ENCODE measurements at regions not wholly inside any gene's neighbourhood (a gene's known extent, or its start where the extent isn't known, plus 50 kb on each side); places are given as distances from the start of the nearest gene placed in this dataset.
"Not testable (repeated sequence)": the region's sequence is repeated elsewhere in the genome, so short reads cannot be mapped to it uniquely, and the experiment has no call there.

DNA sequence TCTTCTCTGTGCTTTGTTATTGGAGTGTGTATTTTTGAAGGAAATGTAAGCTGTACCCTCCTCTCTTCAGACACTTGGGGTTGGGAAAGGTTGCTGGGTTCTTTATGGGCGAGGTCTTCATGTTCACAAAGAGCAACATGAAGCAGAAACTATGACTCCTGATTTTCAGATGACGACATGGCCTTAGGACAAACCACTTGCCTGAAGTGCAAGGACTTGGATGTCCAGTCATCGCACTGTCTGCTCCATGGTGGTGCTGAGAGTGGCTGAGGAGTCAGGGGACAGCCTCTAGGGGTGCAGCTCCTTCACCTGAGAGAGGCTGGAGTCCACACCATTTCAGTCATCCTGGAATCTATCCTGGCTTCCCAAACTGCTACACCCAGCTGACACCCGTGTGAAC lies 183.9 kb upstream of the CDH5 start:
- Mint-ChIP-seq H3K27ac (no peak overlapping the region), H3K4me3 (no peak overlapping the region), H3K36me3 (no peaks in the 10 kb centered on the region), H3K27me3 (peaks cover 4% of the 10 kb centered on the region), H3K4me1 (no peaks in the 10 kb centered on the region), H3K9me3 (peaks cover 7% of the 10 kb centered on the region)
- DNase-seq, result no peak
- CTCF ChIA-PET, result no interaction called here

DNA sequence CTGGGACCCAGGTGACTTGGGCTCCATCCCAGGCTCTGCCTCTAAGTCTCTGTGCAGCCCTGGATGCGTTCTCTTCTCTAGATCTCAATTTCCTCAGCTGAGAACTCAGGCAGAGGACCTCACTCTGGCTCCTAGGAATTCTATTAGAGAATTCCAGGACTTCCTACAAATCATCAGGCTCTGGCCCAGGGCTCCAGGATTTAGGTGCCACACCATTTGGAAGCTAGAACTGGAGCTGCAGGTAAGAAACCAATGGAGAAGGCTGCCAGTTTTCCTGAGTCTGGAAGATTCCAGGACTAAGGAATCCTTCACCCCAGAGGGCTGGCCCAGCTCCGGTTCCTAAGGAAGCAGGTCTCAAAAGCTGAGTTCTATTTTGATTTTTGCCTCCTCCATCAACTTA lies 189.8 kb upstream of the CDH5 start:
- H3K4me1 Mint-ChIP-seq, result no peaks in the 10 kb centered on the region
- no peak overlapping the region for H3K27ac Mint-ChIP-seq
- H3K27me3 Mint-ChIP-seq, result no peaks in the 10 kb centered on the region
- H3K36me3 Mint-ChIP-seq, result no peaks in the 10 kb centered on the region
- no peak overlapping the region for H3K4me3 Mint-ChIP-seq
- no peak for DNase-seq
- CTCF ChIA-PET, result no interaction called here
- H3K9me3 Mint-ChIP-seq, result peaks cover 7% of the 10 kb centered on the region

DNA sequence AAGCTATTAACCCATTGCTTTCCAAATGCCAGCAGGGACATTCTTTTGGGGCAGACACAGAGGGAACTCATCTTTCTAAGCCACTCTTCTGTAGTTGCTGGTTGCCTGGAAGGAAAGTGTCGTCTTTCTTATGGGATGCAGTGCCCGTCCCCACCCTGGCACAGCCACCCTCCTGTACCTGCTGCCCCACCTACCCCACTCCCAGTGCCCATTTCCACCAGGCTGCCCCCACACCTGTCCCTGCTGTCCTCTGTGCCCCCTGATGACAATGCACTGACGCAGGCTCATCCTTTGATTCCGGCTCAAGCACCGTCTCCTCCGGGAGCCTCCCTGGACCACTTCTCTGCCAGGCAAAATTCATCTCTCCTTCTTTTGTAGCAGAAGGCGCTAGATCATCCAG lies 190.4 kb upstream of the CDH5 start:
- no peaks in the 10 kb centered on the region for H3K27me3 Mint-ChIP-seq
- H3K4me1 Mint-ChIP-seq, result no peaks in the 10 kb centered on the region
- no peak overlapping the region for H3K27ac Mint-ChIP-seq
- no peak for DNase-seq
- no peaks in the 10 kb centered on the region for H3K36me3 Mint-ChIP-seq
- H3K9me3 Mint-ChIP-seq, result peaks cover 7% of the 10 kb centered on the region
- no peak overlapping the region for H3K4me3 Mint-ChIP-seq
- CTCF ChIA-PET, result no interaction called here

DNA sequence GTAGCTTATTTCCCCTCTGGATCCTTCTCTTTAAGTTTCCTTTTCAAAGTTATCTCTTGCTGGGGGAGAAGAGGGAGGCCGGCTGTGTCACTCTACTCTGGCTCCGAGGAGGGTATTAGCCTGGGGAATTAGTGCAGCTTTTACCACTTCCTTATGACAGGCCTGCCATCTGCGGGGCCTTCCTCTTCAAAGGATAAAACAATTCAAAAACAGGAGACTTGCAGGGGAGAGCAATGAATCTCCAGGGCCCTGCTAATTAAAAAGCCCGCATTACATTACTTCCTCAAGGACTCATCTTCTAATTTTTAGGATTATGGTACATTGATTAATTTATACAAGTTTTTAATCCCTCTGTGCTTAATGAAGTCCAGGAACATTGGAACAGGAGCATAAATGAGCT lies 190.9 kb upstream of the CDH5 start:
- no peaks in the 10 kb centered on the region for H3K4me1 Mint-ChIP-seq
- H3K9me3 Mint-ChIP-seq, result peaks cover 7% of the 10 kb centered on the region
- H3K36me3 Mint-ChIP-seq, result no peaks in the 10 kb centered on the region
- CTCF ChIA-PET, result no interaction called here
- no peak overlapping the region for H3K27ac Mint-ChIP-seq
- no peak overlapping the region for H3K4me3 Mint-ChIP-seq
- H3K27me3 Mint-ChIP-seq, result no peaks in the 10 kb centered on the region
- DNase-seq, result no peak

DNA sequence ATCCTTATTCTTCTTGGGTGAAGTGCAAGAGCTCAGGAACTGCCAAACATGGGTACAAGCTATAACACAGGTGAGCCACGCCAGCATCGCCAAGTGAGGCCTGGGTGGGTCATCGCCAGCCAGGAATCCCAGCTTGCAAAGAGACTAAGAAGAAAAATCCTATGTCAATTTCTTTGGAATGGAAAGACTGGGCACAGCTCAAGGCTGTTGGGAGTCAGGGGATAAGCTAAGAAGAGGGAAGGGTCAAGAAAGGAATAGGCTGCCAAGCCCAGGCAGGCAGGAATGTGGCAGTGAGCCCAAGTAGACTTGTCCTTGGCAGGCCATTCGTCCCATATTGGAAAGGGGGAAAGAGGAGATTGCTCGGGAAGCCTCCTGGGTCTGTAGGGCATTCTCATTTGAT lies 191.4 kb upstream of the CDH5 start:
- Mint-ChIP-seq H3K4me1 (no peaks in the 10 kb centered on the region), H3K36me3 (no peaks in the 10 kb centered on the region), H3K4me3 (no peak overlapping the region), H3K27me3 (no peaks in the 10 kb centered on the region), H3K9me3 (peaks cover 3% of the 10 kb centered on the region), H3K27ac (no peak overlapping the region)
- DNase-seq, result no peak
- CTCF ChIA-PET, result no interaction called here

DNA sequence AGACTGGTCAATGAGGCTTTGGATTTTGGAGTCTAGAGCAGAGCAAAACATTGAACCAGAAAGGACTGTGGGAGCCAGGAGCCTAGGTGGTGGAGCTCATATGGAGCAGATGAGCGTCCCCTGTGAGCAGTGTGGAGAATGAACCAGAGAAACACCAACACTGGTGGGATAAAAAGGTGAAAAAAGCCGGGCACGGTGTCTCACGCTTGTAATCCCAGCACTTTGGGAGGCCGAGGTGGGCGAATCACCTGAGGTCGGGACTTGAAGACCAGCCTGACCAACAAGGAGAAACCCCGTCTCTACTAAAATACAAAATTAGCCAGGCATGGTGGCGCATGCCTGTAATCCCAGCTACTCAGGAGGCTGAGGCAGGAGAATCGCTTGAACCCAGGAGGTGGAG lies 192.7 kb upstream of the CDH5 start:
- H3K27me3 Mint-ChIP-seq, DNase-seq, H3K9me3 Mint-ChIP-seq, H3K4me3 Mint-ChIP-seq, H3K27ac Mint-ChIP-seq, CTCF ChIA-PET, H3K36me3 Mint-ChIP-seq, H3K4me1 Mint-ChIP-seq: not testable (repeated sequence)

DNA sequence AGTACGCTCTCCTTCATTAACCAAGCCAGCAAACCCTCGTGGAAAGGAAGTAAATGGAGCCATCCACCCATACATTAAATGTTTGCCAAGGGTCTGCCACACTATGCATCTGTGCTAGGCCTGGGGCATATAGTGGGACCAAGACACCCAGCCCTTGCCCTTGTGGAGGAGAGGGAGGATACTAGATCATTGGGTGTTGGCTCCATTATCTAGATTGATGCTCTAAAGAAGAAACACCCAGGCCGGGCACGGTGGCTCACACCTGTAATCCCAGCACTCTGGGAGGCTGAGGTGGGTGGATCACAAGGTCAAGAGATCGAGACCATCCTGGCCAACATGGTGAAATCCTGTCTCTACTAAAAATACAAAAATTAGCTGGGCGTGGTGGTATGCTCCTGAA lies 193.3 kb upstream of the CDH5 start:
- H3K27ac Mint-ChIP-seq, DNase-seq, H3K9me3 Mint-ChIP-seq, H3K27me3 Mint-ChIP-seq, CTCF ChIA-PET, H3K4me3 Mint-ChIP-seq, H3K4me1 Mint-ChIP-seq, H3K36me3 Mint-ChIP-seq: not testable (repeated sequence)

DNA sequence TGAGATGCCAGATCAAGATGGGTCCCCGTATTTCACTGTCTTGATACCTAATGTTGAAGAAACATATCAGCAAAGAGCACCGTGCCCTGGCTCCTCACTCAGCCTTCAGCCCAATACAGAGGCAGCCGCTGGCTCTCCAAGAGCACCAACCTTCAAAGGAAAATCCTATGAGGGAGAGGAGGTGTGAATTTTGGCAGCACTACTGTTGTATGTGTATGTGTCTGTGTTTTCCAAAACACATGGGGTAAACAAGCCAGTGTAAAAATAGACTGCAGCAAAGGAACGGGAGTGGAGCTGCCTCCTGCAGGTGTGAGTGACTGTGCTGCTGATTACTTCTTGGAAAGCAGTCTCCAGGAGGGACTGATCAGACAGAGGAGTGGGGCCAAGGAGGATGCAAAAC lies 194.0 kb upstream of the CDH5 start:
- H3K36me3 Mint-ChIP-seq, result no peaks in the 10 kb centered on the region
- H3K4me1 Mint-ChIP-seq, result no peaks in the 10 kb centered on the region
- no peaks in the 10 kb centered on the region for H3K27me3 Mint-ChIP-seq
- CTCF ChIA-PET, result no interaction called here
- no peak overlapping the region for H3K27ac Mint-ChIP-seq
- DNase-seq, result no peak
- no peak overlapping the region for H3K4me3 Mint-ChIP-seq
- H3K9me3 Mint-ChIP-seq, result no peaks in the 10 kb centered on the region

DNA sequence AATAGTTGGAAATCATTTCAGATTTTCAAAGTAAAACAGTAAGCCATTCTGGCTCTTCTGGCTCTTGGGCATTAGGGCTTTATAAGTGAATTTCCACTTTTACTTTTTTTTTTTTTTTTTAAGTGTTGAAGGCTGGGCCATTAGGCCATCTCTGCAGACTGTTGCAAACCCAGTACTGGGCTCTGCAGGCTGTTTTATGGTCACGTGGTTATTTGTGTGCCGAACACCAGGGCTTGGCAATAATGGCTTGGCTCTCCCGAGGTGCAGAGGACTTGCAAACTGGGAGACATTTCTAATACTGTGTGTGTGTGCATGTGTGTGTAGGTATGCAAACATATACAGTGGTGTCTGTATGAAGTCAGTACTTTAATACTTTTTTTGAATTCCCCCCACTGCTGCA lies 194.9 kb upstream of the CDH5 start:
- Mint-ChIP-seq H3K27me3 (no peaks in the 10 kb centered on the region), H3K4me3 (no peak overlapping the region), H3K4me1 (no peaks in the 10 kb centered on the region), H3K27ac (no peak overlapping the region), H3K9me3 (no peaks in the 10 kb centered on the region), H3K36me3 (no peaks in the 10 kb centered on the region)
- DNase-seq, result no peak
- CTCF ChIA-PET, result no interaction called here

DNA sequence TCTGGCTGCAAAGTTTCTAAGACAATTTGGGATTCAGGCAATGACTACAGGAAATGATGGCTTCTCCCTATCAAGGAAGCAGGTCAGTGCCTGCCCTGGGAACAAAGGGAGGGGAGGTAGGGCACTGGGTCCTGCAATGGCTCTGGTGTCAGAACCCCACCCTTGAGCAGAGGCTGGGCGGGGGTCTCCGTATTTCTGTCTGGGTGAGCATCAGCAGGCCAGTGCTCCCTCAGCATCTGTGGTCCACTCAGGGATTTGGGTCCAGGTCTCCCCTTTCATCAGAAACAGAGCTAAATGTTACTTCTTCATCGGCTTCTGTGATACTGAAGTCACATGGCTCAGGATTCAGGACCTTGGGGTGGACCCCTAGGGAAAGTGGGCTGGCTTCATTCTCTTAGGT lies 195.5 kb upstream of the CDH5 start:
- no peak for DNase-seq
- Mint-ChIP-seq H3K27ac (no peak overlapping the region), H3K36me3 (no peaks in the 10 kb centered on the region), H3K27me3 (no peaks in the 10 kb centered on the region), H3K4me1 (no peaks in the 10 kb centered on the region), H3K4me3 (no peak overlapping the region), H3K9me3 (no peaks in the 10 kb centered on the region)
- CTCF ChIA-PET, result no interaction called here

DNA sequence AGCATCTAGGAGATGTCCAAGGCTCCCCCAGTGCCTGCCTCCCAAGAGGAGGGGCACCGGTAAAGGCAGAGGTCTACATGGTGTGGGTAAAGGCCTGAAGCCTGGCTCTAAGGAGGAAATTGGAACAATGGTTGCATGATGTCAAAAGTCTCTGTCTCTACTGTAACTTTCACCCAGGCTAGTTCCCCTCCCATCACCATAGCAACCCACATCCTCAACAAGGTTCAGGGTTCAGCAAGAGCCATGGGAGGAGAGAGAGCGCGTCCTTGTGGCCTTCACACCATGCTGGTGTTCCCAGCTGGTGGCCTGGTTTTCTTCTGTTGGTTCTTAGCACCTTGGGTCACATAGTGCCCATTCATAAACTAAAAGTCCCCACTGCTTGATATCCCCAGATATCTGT lies 196.7 kb upstream of the CDH5 start:
- H3K9me3 Mint-ChIP-seq, result no peaks in the 10 kb centered on the region
- CTCF ChIA-PET, result no interaction called here
- DNase-seq, result no peak
- H3K27ac Mint-ChIP-seq, result no peak overlapping the region
- H3K36me3 Mint-ChIP-seq, result no peaks in the 10 kb centered on the region
- H3K4me3 Mint-ChIP-seq, result no peak overlapping the region
- H3K27me3 Mint-ChIP-seq, result no peaks in the 10 kb centered on the region
- no peaks in the 10 kb centered on the region for H3K4me1 Mint-ChIP-seq

DNA sequence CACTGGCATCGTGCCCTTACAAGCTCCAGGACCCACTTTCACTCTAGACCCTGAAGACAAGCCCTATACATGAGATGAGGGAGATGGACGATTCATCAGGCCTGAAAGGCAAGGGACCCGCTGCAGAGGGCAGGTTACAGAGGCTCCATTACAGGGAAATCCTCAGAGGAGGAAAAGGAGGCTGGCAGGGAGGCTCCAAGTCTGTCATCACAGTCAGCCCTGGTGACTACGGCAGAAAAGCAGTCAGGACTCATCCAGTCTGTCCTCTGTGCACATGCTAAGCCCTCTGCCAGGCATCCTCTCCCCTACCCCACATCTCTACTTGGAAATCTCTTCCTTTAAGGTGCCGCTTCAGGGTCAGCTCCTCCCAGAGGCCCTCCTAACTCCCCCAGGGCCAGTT lies 197.7 kb upstream of the CDH5 start:
- no peak for DNase-seq
- Mint-ChIP-seq H3K27me3 (no peaks in the 10 kb centered on the region), H3K36me3 (no peaks in the 10 kb centered on the region), H3K4me3 (no peak overlapping the region), H3K27ac (no peak overlapping the region), H3K9me3 (no peaks in the 10 kb centered on the region), H3K4me1 (no peaks in the 10 kb centered on the region)
- CTCF ChIA-PET, result no interaction called here

DNA sequence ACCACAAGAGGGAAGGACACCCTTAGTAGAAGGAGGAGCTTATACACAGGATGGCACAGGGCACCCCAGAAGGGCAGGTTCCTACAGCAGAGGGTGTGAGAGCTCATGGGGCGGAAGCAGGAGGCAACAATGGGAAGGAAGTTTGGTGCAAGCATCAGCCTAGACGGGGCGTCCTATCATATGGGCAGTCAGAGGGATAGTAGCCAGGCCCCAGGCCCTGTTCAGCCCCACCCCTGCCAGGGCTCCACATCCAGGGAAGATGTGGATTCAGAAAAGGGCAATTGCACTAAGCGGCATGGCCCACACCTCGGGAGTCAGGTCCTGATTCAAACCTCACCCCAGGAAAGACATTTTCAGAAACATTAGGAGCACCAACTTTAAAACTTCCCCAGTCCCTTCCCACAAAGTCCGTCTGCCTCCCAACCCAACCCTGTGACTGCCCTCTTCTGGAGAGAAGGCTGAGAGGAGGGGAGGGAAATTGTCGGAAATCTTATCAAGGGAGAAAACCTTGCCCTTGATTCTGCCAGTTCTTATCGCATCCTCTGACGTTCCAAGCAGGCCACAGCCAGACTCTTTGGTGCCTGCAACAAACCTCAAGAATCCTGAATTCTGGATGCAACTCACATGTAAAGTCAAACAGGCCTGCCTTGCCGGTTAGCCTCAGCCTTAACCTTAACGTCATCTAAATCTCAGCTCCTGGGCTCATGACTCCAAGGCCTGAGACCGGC lies 198.8 kb upstream of the CDH5 start:
- DNase-seq, result no peak
- H3K36me3 Mint-ChIP-seq, result no peaks in the 10 kb centered on the region
- H3K4me3 Mint-ChIP-seq, result no peak overlapping the region
- no peak overlapping the region for H3K27ac Mint-ChIP-seq
- no peaks in the 10 kb centered on the region for H3K4me1 Mint-ChIP-seq
- CTCF ChIA-PET, result no interaction called here
- no peaks in the 10 kb centered on the region for H3K27me3 Mint-ChIP-seq
- H3K9me3 Mint-ChIP-seq, result no peaks in the 10 kb centered on the region

DNA sequence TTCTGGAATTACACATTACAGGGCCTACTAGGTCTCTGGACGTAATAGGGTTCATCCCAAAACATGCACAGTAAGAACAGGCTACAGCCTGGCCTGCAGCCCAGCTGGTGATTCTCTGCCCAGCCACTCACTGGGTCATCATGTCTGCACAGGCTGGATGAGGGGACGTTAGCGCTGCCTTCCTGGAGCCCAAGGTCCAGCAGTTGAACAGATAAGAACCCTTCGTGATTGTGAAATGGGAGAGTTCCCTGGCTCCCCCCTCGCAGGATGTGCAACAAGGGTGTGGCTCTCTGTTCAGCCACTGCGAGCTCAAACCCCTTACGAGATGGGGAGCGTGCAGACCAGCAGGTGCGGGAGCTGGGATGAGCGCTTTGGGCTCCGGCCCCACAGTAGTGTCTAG lies 200.0 kb upstream of the CDH5 start:
- Mint-ChIP-seq H3K36me3 (no peaks in the 10 kb centered on the region), H3K9me3 (no peaks in the 10 kb centered on the region), H3K4me3 (no peak overlapping the region), H3K27ac (no peak overlapping the region), H3K4me1 (no peaks in the 10 kb centered on the region), H3K27me3 (no peaks in the 10 kb centered on the region)
- DNase-seq, result no peak
- CTCF ChIA-PET, result no interaction called here

DNA sequence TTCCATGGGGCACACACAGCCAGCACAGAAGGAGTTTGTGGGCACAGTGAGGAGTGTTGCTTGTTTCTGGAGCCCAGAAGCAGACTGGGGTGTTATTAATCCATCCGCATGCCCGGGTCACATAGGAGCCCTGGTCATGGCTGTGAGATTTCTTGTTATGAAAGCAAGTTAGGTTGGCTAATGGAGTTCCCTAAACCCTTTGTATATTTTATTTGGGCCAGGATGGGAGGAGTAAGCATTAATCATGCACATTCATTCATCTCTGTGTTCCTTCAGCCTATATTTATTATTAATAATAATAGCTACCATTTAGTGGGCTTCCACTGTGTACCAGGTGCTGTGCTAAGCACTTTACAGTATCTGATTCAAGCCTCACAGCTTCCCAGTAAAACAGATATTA lies 200.6 kb upstream of the CDH5 start:
- no peak for DNase-seq
- Mint-ChIP-seq H3K36me3 (no peaks in the 10 kb centered on the region), H3K4me3 (no peak overlapping the region), H3K4me1 (no peaks in the 10 kb centered on the region), H3K9me3 (no peaks in the 10 kb centered on the region), H3K27ac (no peak overlapping the region), H3K27me3 (peaks cover under 1% of the 10 kb centered on the region)
- CTCF ChIA-PET, result no interaction called here

DNA sequence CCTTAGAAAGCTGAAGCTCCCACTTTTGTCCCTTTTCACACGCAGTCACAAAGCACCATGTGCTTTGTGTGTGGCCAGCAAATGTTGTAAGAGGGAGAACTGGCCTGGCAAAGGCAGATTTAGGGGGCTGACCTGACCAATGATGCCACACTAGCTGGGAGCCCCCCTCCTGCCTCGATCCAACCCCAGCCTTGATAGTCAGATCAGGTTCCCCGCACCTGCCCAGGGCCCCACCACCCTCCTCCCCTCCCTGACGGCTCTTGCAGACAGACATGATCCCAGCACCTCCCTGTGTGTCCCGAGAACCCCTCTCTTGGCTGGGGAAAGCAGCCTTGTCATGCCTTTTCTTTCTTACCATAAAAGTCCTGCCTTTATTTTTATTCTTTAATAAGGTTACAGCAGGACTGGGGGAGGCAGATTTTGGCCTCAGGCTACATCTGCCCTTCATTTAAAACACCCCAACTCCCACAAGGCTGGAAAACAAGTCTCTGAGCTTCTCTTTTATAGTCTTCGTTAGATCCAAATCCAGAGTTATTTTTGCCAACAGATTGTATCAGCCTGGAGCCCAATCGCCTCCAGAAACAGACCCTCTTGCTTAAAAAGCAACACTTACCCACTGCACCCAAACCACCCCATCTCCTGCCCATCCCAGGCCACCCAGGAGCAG lies 201.8 kb upstream of the CDH5 start:
- DNase-seq, result no peak
- Mint-ChIP-seq H3K4me1 (no peaks in the 10 kb centered on the region), H3K9me3 (no peaks in the 10 kb centered on the region), H3K27me3 (peaks cover 3% of the 10 kb centered on the region), H3K4me3 (no peak overlapping the region), H3K27ac (no peak overlapping the region), H3K36me3 (no peaks in the 10 kb centered on the region)
- CTCF ChIA-PET, result no interaction called here

Measured in activated naive CD4-positive, alpha-beta T cell treated with anti-CD3 and anti-CD28 coated beads, Interleukin-2, amount 10 ng/mL, durations not matched to agents 7 days and 5 days (primary cell).